ENCODE measurements at regions not wholly inside any gene's neighbourhood (a gene's known extent, or its start where the extent isn't known, plus 50 kb on each side); places are given as distances from the start of the nearest gene placed in this dataset.

DNA sequence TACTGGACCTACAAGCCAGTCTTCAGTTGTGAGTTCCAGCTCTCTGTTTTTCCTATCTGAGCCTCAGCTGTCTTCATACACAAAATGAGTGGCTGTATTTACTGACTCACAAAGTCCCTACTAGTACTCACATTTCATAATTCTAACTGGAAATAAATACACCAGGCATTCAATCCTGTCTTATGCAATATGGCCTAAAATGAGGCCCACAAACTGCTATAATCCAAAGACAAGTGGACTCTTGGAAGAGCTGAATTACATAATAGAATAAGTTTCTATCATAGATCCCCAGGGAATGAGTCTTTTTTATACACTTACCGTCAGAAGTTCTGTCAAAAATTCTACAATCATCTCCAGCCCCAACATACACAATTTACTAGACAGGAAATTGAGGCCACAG, 211.9 kb downstream of the LRRN1 start:
- Histone ChIP-seq H3K36me3 (ENCODE audit: low read depth, missing control alignments) (no peaks in the 10 kb centered on the region), H3K4me1 (no peaks in the 10 kb centered on the region), H3K4me3 (no peak overlapping the region), H3K27ac (no peak overlapping the region), H3K27me3 (no peaks in the 10 kb centered on the region), H3K9me3 (no peaks in the 10 kb centered on the region)
- 57 to 76% methylated on average over 1 of the region's 1 CpG for WGBS, 2 donors
- TF ChIP-seq CTCF (IDR thresholded peaks at IDR 0.05) (no peak), POLR2A (IDR thresholded peaks at IDR 0.05) (no peak)
- DNase-seq = no peak
- intact Hi-C loops (cut with DNase I; ENCODE audit: low total_unique reads) = no loop called here

DNA sequence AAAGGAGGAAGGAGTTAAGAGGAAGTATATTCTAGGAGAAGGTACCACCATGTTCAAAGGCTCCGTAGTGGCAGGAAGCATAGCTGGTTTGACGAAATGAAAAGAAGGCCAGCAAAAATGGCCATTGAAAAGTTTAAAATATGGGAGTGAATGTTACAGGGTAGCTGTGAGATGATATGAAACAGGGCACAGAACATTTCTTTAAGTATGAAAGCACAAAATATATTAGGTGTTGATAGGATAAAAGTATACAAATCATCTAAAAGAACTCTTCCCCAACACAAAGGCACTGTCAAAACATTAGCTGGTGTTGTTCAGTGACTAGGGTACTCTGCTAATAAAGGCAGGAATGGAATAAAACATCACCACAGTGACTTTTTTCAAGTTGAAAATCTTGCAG, 216.2 kb downstream of the LRRN1 start:
- H3K27me3 ChIP-seq = no peaks in the 10 kb centered on the region
- no peaks in the 10 kb centered on the region for H3K9me3 ChIP-seq
- no peak for DNase-seq
- intact Hi-C loops (cut with DNase I; ENCODE audit: low total_unique reads) = no loop called here
- no peak overlapping the region for H3K27ac ChIP-seq
- no peak for TF ChIP-seq CTCF (IDR thresholded peaks at IDR 0.05)
- no peak for TF ChIP-seq POLR2A (IDR thresholded peaks at IDR 0.05)
- no peaks in the 10 kb centered on the region for H3K4me1 ChIP-seq
- no peaks in the 10 kb centered on the region for H3K36me3 ChIP-seq (ENCODE audit: low read depth, missing control alignments)
- 67 to 78% methylated on average over 2 of the region's 2 CpGs for WGBS, 2 donors
- H3K4me3 ChIP-seq = no peak overlapping the region

- H3K9me3 ChIP-seq = no peaks in the 10 kb centered on the region
- TF ChIP-seq CTCF (IDR thresholded peaks at IDR 0.05) (no peak), POLR2A (IDR thresholded peaks at IDR 0.05) (no peak)
- H3K4me3 ChIP-seq = no peak overlapping the region
- 45 to 70% methylated on average over 1 of the region's 1 CpG for WGBS, 2 donors
- H3K36me3 ChIP-seq (ENCODE audit: low read depth, missing control alignments) = no peaks in the 10 kb centered on the region
- no peaks in the 10 kb centered on the region for H3K4me1 ChIP-seq
- intact Hi-C loops (cut with DNase I; ENCODE audit: low total_unique reads) = no loop called here
- no peak for DNase-seq
- H3K27ac ChIP-seq = no peak overlapping the region
- no peaks in the 10 kb centered on the region for H3K27me3 ChIP-seq
Observed at GRCh38 chr3:4019501-4019900, 220.3 kb downstream of the LRRN1 start.

DNA sequence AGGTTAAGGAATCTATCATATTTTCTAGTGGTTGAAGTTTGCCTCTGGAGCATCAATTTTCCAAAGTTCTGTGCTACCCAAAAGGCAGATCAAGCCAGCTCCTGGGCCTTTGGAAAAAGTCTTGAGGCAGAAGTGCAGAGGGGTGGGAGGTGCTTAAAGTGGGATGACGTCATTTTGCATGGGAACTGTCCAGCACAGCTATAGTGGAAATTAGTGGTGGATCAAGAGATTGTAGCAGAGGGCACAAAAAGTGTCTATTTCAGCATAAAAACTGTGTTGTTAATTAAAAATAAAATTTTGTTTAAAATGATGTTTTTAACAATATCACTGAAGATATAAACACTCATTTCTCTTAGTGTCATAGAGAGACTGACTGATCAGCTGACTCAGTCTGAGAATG, 221.9 kb downstream of the LRRN1 start:
- TF ChIP-seq POLR2A (IDR thresholded peaks at IDR 0.05) (no peak), CTCF (IDR thresholded peaks at IDR 0.05) (no peak)
- no peak overlapping the region for H3K27ac ChIP-seq

GRCh38 chr3:4029135-4029534, 229.9 kb downstream of the LRRN1 start:
- DNase-seq = no peak
- no peak overlapping the region for H3K4me3 ChIP-seq
- H3K27me3 ChIP-seq = no peaks in the 10 kb centered on the region
- H3K4me1 ChIP-seq = no peaks in the 10 kb centered on the region
- no peaks in the 10 kb centered on the region for H3K9me3 ChIP-seq
- 89 to 91% methylated on average over 7 of the region's 7 CpGs for WGBS, 2 donors
- H3K27ac ChIP-seq = no peak overlapping the region
- intact Hi-C loops (cut with DNase I; ENCODE audit: low total_unique reads) = no loop called here
- TF ChIP-seq CTCF (IDR thresholded peaks at IDR 0.05) = no peak
- no peak for TF ChIP-seq POLR2A (IDR thresholded peaks at IDR 0.05)
- H3K36me3 ChIP-seq (ENCODE audit: low read depth, missing control alignments) = no peaks in the 10 kb centered on the region

More for the DNA sequence above, 221.9 kb downstream of the LRRN1 start:
- H3K4me3 ChIP-seq = no peak overlapping the region
- no peaks in the 10 kb centered on the region for H3K36me3 ChIP-seq (ENCODE audit: low read depth, missing control alignments)
- WGBS, 2 donors = 32 to 45% methylated on average over 1 of the region's 1 CpG
- no peaks in the 10 kb centered on the region for H3K4me1 ChIP-seq
- H3K9me3 ChIP-seq = no peaks in the 10 kb centered on the region
- DNase-seq = no peak
- no peaks in the 10 kb centered on the region for H3K27me3 ChIP-seq
- intact Hi-C loops (cut with DNase I; ENCODE audit: low total_unique reads) = no loop called here

Measured in testis (tissue), 2 donors.